ENCODE measurements at regions not wholly inside any gene's neighbourhood (a gene's known extent, or its start where the extent isn't known, plus 50 kb on each side); places are given as distances from the start of the nearest gene placed in this dataset.

- H3K4me3 ChIP-seq (ENCODE audit: low read depth, low read length) = no peak overlapping the region
- TF ChIP-seq CTCF (IDR thresholded peaks at IDR 0.05; ENCODE audit: low read depth, low read length) = no peak
These were observed 178.5 kb upstream of the IRX3 start for GRCh38 chr16:54465063-54465462.

GRCh38 chr16:54462771-54463170, 176.2 kb upstream of the IRX3 start:
- TF ChIP-seq CTCF (IDR thresholded peaks at IDR 0.05; ENCODE audit: low read depth, low read length) = no peak
- H3K4me3 ChIP-seq (ENCODE audit: low read depth, low read length) = no peak overlapping the region

- no peak for TF ChIP-seq CTCF (IDR thresholded peaks at IDR 0.05; ENCODE audit: low read depth, low read length)
- no peak overlapping the region for H3K4me3 ChIP-seq (ENCODE audit: low read depth, low read length)
These were observed 175.6 kb upstream of the IRX3 start for GRCh38 chr16:54462151-54462651.

- H3K4me3 ChIP-seq (ENCODE audit: low read depth, low read length) = no peak overlapping the region
- no peak for TF ChIP-seq CTCF (IDR thresholded peaks at IDR 0.05; ENCODE audit: low read depth, low read length)
These were observed 173.8 kb upstream of the IRX3 start for GRCh38 chr16:54460263-54460860.

- TF ChIP-seq CTCF (IDR thresholded peaks at IDR 0.05; ENCODE audit: low read depth, low read length) = no peak
These were observed 173.1 kb upstream of the IRX3 start for GRCh38 chr16:54459509-54460262.

GRCh38 chr16:54458923-54459322, 172.3 kb upstream of the IRX3 start:
- TF ChIP-seq CTCF (IDR thresholded peaks at IDR 0.05; ENCODE audit: low read depth, low read length) = no peak

More at GRCh38 chr16:54459509-54460262, 173.1 kb upstream of the IRX3 start:
- H3K4me3 ChIP-seq (ENCODE audit: low read depth, low read length) = no peak overlapping the region

GRCh38 chr16:54456291-54456690, 169.7 kb upstream of the IRX3 start:
- no peak for TF ChIP-seq CTCF (IDR thresholded peaks at IDR 0.05; ENCODE audit: low read depth, low read length)
- H3K4me3 ChIP-seq (ENCODE audit: low read depth, low read length) = no peak overlapping the region

More at GRCh38 chr16:54458923-54459322, 172.3 kb upstream of the IRX3 start:
- no peak overlapping the region for H3K4me3 ChIP-seq (ENCODE audit: low read depth, low read length)

Data from WI38 (cell line).